GM23248 (cell line): ENCODE measurements at regions not wholly inside any gene's neighbourhood (a gene's known extent, or its start where the extent isn't known, plus 50 kb on each side); places are given as distances from the start of the nearest gene placed in this dataset.

Experiments used
- DNase-seq: peaks from one replicate; pipeline ENCODE4 v3.0.0-alpha.2; 2015
- H2AFZ ChIP-seq: fragments of 200-600 bp; sonication (generic); 2 replicates; pipeline ENCODE4 v1.6.1; 2016; ENCODE audit warnings: antibody characterized with exemption
- H3F3A ChIP-seq: fragments of 200-600 bp; sonication (generic); 2 replicates; pipeline ENCODE4 v1.6.1; 2016; ENCODE audit warnings: mild to moderate bottlenecking, antibody characterized with exemption, mixed run types; ENCODE audit not compliant: insufficient read depth
- H3K27ac ChIP-seq: fragments of 200-600 bp; sonication (generic); 2 replicates; pipeline ENCODE4 v1.5.1; 2016; ENCODE audit warnings: mild to moderate bottlenecking
- H3K27me3 ChIP-seq: fragments of 200-600 bp; sonication (generic); replicated peaks from 2 replicates; pipeline ENCODE4 v1.6.1; 2016; ENCODE audit warnings: mild to moderate bottlenecking; ENCODE audit not compliant: insufficient read depth
- H3K36me3 ChIP-seq: fragments of 200-600 bp; sonication (generic); 2 replicates; pipeline ENCODE4 v1.6.1; 2016; ENCODE audit warnings: low read depth, mild to moderate bottlenecking
- H3K4me1 ChIP-seq: fragments of 200-600 bp; sonication (generic); 2 replicates; pipeline ENCODE4 v1.6.1; 2016; ENCODE audit warnings: mild to moderate bottlenecking; ENCODE audit not compliant: insufficient read depth
- H3K4me2 ChIP-seq: fragments of 200-600 bp; sonication (generic); one replicate; pipeline ENCODE4 v1.6.1; 2016; ENCODE audit warnings: mild to moderate bottlenecking; ENCODE audit not compliant: unreplicated experiment
- H3K4me3 ChIP-seq: fragments of 200-600 bp; sonication (generic); 2 replicates; pipeline ENCODE4 v1.5.1; 2016; ENCODE audit warnings: mild to moderate bottlenecking
- H3K79me2 ChIP-seq: fragments of 200-600 bp; sonication (generic); 2 replicates; pipeline ENCODE4 v1.6.1; 2016; ENCODE audit warnings: mild to moderate bottlenecking; ENCODE audit not compliant: insufficient read depth
- H3K9ac ChIP-seq: fragments of 200-600 bp; sonication (generic); 2 replicates; pipeline ENCODE4 v1.6.1; 2016; ENCODE audit warnings: mild to moderate bottlenecking
- H3K9me2 ChIP-seq: fragments of 200-600 bp; sonication (generic); 2 replicates; pipeline ENCODE4 v1.6.1; 2016; ENCODE audit warnings: mixed run types, mild to moderate bottlenecking, moderate library complexity; ENCODE audit not compliant: insufficient read depth
- H3K9me3 ChIP-seq: fragments of 200-600 bp; sonication (generic); one replicate; pipeline ENCODE4 v1.6.1; 2017; ENCODE audit warnings: low read depth
- H4K20me1 ChIP-seq: fragments of 200-600 bp; sonication (generic); 2 replicates; pipeline ENCODE4 v1.6.0; 2016; ENCODE audit not compliant: insufficient read depth
- EZH2 ChIP-seq: fragments of 200-600 bp; sonication (generic); IDR thresholded peaks from 2 replicates; pipeline ENCODE4 v1.6.1; 2018; ENCODE audit warnings: antibody characterized with exemption, mild to moderate bottlenecking; ENCODE audit not compliant: insufficient read depth, poor library complexity, severe bottlenecking
- EZH2phosphoT487 ChIP-seq: fragments of 200-600 bp; sonication (generic); IDR thresholded peaks from 2 replicates; pipeline ENCODE4 v1.6.1; 2018; ENCODE audit warnings: antibody characterized with exemption, moderate library complexity, mild to moderate bottlenecking, low read depth; ENCODE audit not compliant: insufficient read depth
- WGBS, 2 experiments: methylation state at CpG; one replicate each; pipeline ENCODE4 v1.1.6; 2015 to 2017; ENCODE audit warnings: low lambda C conversion rate in 2 of 2, low coverage in 1 of 2; ENCODE audit errors: missing lambda C conversion rate in 2 of 2; 5-methylcytosine and 5-hydroxymethylcytosine counted together
- in situ Hi-C: fragments of 300-500 bp; cut with MboI; formaldehyde crosslinking; loops from 2 replicates; pipeline ENCODE4 v1.15.0; 2020

GRCh38 chr1:184888505-184888904, 85.8 kb downstream of the NIBAN1 start:
- H3K27ac ChIP-seq = no peak overlapping the region
- H3K9me2 ChIP-seq = no peaks in the 10 kb centered on the region
- no peaks in the 10 kb centered on the region for H3K9me3 ChIP-seq
- H3K27me3 ChIP-seq = no peaks in the 10 kb centered on the region
- DNase-seq = peak; percentile 69
- no peaks in the 10 kb centered on the region for H4K20me1 ChIP-seq
- TF ChIP-seq EZH2 (no peak), EZH2phosphoT487 (no peak)
- no peak overlapping the region for H3K4me2 ChIP-seq
- H3K9ac ChIP-seq = no peak overlapping the region
- H3K4me3 ChIP-seq = no peak overlapping the region
- in situ Hi-C loops = no loop called here
- no peaks in the 10 kb centered on the region for H3K36me3 ChIP-seq
- no peaks in the 10 kb centered on the region for H3K79me2 ChIP-seq
- H2AFZ ChIP-seq = no peak overlapping the region
- H3K4me1 ChIP-seq = peaks cover 40% of the 10 kb centered on the region
- H3F3A ChIP-seq = peaks cover 38% of the 10 kb centered on the region

GRCh38 chr1:184882957-184883815, 91.1 kb downstream of the NIBAN1 start:
- no peaks in the 10 kb centered on the region for H3K36me3 ChIP-seq
- no peak overlapping the region for H2AFZ ChIP-seq
- no peaks in the 10 kb centered on the region for H3K27me3 ChIP-seq
- no peaks in the 10 kb centered on the region for H3K79me2 ChIP-seq
- TF ChIP-seq EZH2phosphoT487 (no peak), EZH2 (no peak)
- WGBS, 2 experiments = 91 to 93% methylated on average over 10 of the region's 10 CpGs
- H3F3A ChIP-seq = peaks cover 46% of the 10 kb centered on the region
- no peaks in the 10 kb centered on the region for H3K9me3 ChIP-seq
- H3K4me1 ChIP-seq = peaks cover 38% of the 10 kb centered on the region
- in situ Hi-C loops = no loop called here
- DNase-seq = no peak
- no peak overlapping the region for H3K9ac ChIP-seq
- H3K9me2 ChIP-seq = no peaks in the 10 kb centered on the region
- H3K27ac ChIP-seq = no peak overlapping the region
- no peak overlapping the region for H3K4me3 ChIP-seq
- no peaks in the 10 kb centered on the region for H4K20me1 ChIP-seq
- H3K4me2 ChIP-seq = no peak overlapping the region

- no peak overlapping the region for H2AFZ ChIP-seq
- WGBS, 2 experiments = 27 to 34% methylated on average over 9 of the region's 9 CpGs
- H3K4me2 ChIP-seq = peak overlapping the region; percentile 33
Measured at GRCh38 chr1:184881941-184882913, 92.1 kb downstream of the NIBAN1 start.

GRCh38 chr1:184879876-184880557, 94.3 kb downstream of the NIBAN1 start:
- DNase-seq = no peak
- WGBS, 2 experiments = 98 to 99% methylated on average over 3 of the region's 3 CpGs
- no peaks in the 10 kb centered on the region for H3K9me3 ChIP-seq
- no peak overlapping the region for H3K27ac ChIP-seq
- H3K9me2 ChIP-seq = no peaks in the 10 kb centered on the region
- no peak overlapping the region for H3K4me2 ChIP-seq
- no peak overlapping the region for H2AFZ ChIP-seq
- no peaks in the 10 kb centered on the region for H3K36me3 ChIP-seq
- in situ Hi-C loops = no loop called here
- no peaks in the 10 kb centered on the region for H3K27me3 ChIP-seq
- H3K9ac ChIP-seq = no peak overlapping the region
- TF ChIP-seq EZH2 (no peak), EZH2phosphoT487 (no peak)
- H3K4me1 ChIP-seq = peaks cover 18% of the 10 kb centered on the region
- no peak overlapping the region for H3K4me3 ChIP-seq
- H4K20me1 ChIP-seq = no peaks in the 10 kb centered on the region
- no peaks in the 10 kb centered on the region for H3K79me2 ChIP-seq
- peaks cover 26% of the 10 kb centered on the region for H3F3A ChIP-seq

More at GRCh38 chr1:184881941-184882913, 92.1 kb downstream of the NIBAN1 start:
- DNase-seq = peak; percentile 66
- peak overlapping the region; percentile 40 for H3K27ac ChIP-seq
- peaks cover 29% of the 10 kb centered on the region for H3K4me1 ChIP-seq
- no peak for TF ChIP-seq EZH2phosphoT487
- no peak for TF ChIP-seq EZH2
- peak overlapping the region; percentile 23; the same call in 1 of the 2 replicates for H3K9ac ChIP-seq
- no peaks in the 10 kb centered on the region for H3K9me3 ChIP-seq
- peaks cover 37% of the 10 kb centered on the region for H3F3A ChIP-seq
- no peaks in the 10 kb centered on the region for H3K9me2 ChIP-seq
- no peaks in the 10 kb centered on the region for H3K27me3 ChIP-seq
- in situ Hi-C loops = no loop called here
- H3K79me2 ChIP-seq = no peaks in the 10 kb centered on the region
- H3K36me3 ChIP-seq = no peaks in the 10 kb centered on the region
- no peaks in the 10 kb centered on the region for H4K20me1 ChIP-seq
- no peak overlapping the region for H3K4me3 ChIP-seq
